ENCODE measurements at regions not wholly inside any gene's neighbourhood (a gene's known extent, or its start where the extent isn't known, plus 50 kb on each side); places are given as distances from the start of the nearest gene placed in this dataset.
A peak's percentile ranks its signal among the peaks of the same experiment; 100 is the strongest.

- no peak overlapping the region for H3K4me3 ChIP-seq (ENCODE audit: control insufficient read depth, low read depth, low read length)
- DNase-seq (ENCODE audit: low read depth) = peak; percentile 97
- TF ChIP-seq, protein P1, sequence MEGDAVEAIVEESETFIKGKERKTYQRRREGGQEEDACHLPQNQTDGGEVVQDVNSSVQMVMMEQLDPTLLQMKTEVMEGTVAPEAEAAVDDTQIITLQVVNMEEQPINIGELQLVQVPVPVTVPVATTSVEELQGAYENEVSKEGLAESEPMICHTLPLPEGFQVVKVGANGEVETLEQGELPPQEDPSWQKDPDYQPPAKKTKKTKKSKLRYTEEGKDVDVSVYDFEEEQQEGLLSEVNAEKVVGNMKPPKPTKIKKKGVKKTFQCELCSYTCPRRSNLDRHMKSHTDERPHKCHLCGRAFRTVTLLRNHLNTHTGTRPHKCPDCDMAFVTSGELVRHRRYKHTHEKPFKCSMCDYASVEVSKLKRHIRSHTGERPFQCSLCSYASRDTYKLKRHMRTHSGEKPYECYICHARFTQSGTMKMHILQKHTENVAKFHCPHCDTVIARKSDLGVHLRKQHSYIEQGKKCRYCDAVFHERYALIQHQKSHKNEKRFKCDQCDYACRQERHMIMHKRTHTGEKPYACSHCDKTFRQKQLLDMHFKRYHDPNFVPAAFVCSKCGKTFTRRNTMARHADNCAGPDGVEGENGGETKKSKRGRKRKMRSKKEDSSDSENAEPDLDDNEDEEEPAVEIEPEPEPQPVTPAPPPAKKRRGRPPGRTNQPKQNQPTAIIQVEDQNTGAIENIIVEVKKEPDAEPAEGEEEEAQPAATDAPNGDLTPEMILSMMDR (IDR thresholded peaks at IDR 0.05; ENCODE audit: control insufficient read depth, insufficient read depth, low read depth, low read length, missing control alignments) = no peak
These were observed 144.4 kb downstream of the PTBP2 start for GRCh38 chr1:96865731-96866685.

DNA sequence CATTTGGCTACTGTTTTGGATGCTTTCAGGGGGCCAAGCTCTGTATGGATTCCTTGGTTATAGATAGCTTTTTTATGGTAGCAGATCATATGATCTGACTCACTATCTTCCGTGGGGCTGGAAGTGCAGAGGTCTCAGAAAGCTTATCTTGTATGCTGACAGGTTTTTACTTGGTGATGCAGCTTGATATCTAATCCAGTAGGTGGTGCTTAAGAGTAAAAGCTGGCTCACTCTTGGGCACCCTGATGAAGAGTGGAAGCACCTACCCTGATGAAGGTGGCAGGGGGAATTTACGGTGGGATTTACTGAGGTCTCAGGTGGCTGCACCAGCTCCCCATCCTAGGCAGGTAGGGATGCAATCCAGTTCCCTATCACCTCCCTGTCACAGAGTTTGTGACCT is 151.2 kb downstream of the PTBP2 start:
- no peak overlapping the region for H3K4me3 ChIP-seq (ENCODE audit: control insufficient read depth, low read depth, low read length)
- TF ChIP-seq, protein P1 (IDR thresholded peaks at IDR 0.05; ENCODE audit: control insufficient read depth, insufficient read depth, low read depth, low read length, missing control alignments) = no peak
- DNase-seq (ENCODE audit: low read depth) = no peak

DNA sequence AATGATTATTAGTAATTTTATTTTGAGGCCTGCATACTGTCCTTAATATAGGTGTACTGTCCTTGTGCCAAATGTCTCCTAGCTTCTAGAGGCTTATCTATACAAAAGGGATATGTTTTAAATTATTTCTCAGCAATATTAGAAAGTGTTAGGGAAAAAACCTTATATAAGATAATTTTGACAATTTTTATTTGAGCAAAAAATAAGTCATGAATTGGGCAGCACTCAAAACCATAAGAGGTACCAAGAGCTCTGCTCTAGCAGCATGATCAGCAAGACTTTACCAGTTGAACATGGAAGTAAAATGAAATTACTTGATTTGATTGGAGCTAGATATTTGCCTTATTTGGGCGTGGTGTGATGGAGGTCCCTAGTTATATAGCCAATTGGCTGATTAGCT is 157.1 kb downstream of the PTBP2 start:
- no peak overlapping the region for H3K4me3 ChIP-seq (ENCODE audit: control insufficient read depth, low read depth, low read length)
- no peak for DNase-seq (ENCODE audit: low read depth)
- TF ChIP-seq, protein P1 (IDR thresholded peaks at IDR 0.05; ENCODE audit: control insufficient read depth, insufficient read depth, low read depth, low read length, missing control alignments) = no peak

DNA sequence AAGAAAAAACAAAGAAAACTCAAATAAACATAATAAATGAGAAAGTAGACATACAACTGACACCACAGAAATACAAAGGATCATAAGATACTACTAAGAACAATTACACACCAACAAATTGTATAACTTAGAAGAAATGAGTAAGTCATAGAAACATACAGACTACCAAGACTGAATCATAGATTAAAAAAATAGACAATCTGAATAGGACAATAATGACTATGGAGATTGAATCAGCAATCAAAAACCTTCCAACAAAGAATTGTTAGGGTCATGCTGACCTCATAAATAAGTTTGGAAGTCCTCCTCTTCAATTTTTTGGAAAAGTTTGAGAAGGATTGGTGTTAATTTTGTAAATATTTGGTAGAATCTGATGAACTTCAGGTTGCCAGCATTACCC is 159.0 kb downstream of the PTBP2 start:
- no peak for DNase-seq (ENCODE audit: low read depth)
- TF ChIP-seq, protein P1 (IDR thresholded peaks at IDR 0.05; ENCODE audit: control insufficient read depth, insufficient read depth, low read depth, low read length, missing control alignments) = no peak
- H3K4me3 ChIP-seq (ENCODE audit: control insufficient read depth, low read depth, low read length) = no peak overlapping the region

GRCh38 chr1:96882096-96882495 is 160.5 kb downstream of the PTBP2 start:
- H3K4me3 ChIP-seq (ENCODE audit: control insufficient read depth, low read depth, low read length) = no peak overlapping the region
- DNase-seq (ENCODE audit: low read depth) = no peak
- TF ChIP-seq, protein P1 (IDR thresholded peaks at IDR 0.05; ENCODE audit: control insufficient read depth, insufficient read depth, low read depth, low read length, missing control alignments) = no peak

- no peak overlapping the region for H3K4me3 ChIP-seq (ENCODE audit: control insufficient read depth, low read depth, low read length)
- TF ChIP-seq, protein P1 (IDR thresholded peaks at IDR 0.05; ENCODE audit: control insufficient read depth, insufficient read depth, low read depth, low read length, missing control alignments) = no peak
- DNase-seq (ENCODE audit: low read depth) = no peak
These were observed 164.9 kb downstream of the PTBP2 start for GRCh38 chr1:96886474-96886873.

All from AG09309 (cell line).